Gastroesophageal sphincter (tissue), 4 donors: ENCODE measurements at regions not wholly inside any gene's neighbourhood (a gene's known extent, or its start where the extent isn't known, plus 50 kb on each side); places are given as distances from the start of the nearest gene placed in this dataset.

Experiments
- ATAC-seq: fragments of 150-250 bp; one replicate; pipeline ENCODE4 v1.9.1; 2016; ENCODE audit warnings: mild to moderate bottlenecking, moderate library complexity
- H3K27ac ChIP-seq, 4 donors: fragments of 200-600 bp; sonication (generic) in 3 of 4; 1 replicate in 3 of 4; 2 replicates in 1 of 4; pipeline ENCODE4 v1.5.1; 2016 to 2019
- H3K27me3 ChIP-seq: fragments of 200-600 bp; sonication (generic); one replicate; pipeline ENCODE4 v1.5.1; 2019
- H3K36me3 ChIP-seq, 2 donors: fragments of 200-600 bp; sonication (generic); one replicate each; pipeline ENCODE4 v1.5.1; 2019; ENCODE audit warnings: control low read depth in 1 of 2
- H3K4me1 ChIP-seq, 3 donors: fragments of 200-600 bp; sonication (generic); 1 replicate in 2 of 3; 2 replicates in 1 of 3; pipeline ENCODE4 v1.5.1; 2016 to 2019; ENCODE audit warnings: control low read depth in 2 of 3
- H3K4me3 ChIP-seq, 2 donors: fragments of 200-600 bp; sonication (generic); one replicate each; pipeline ENCODE4 v1.5.1; 2019; ENCODE audit warnings: mild to moderate bottlenecking in 1 of 2, moderate library complexity in 1 of 2
- H3K9me3 ChIP-seq, 3 donors: fragments of 200-600 bp; sonication (generic); one replicate each; pipeline ENCODE4 v1.5.1; 2017 to 2019; ENCODE audit warnings: control low read depth in 2 of 3
- EP300 ChIP-seq: sonication (generic); formaldehyde crosslinking; IDR thresholded peaks from one replicate; pipeline ENCODE4 v1.6.1; 2017; ENCODE audit warnings: antibody characterized with exemption, mild to moderate bottlenecking
- POLR2A ChIP-seq, 2 donors: fragments of 450-650 bp; IDR thresholded peaks; one replicate each; pipeline ENCODE4 v1.6.1; 2017; ENCODE audit warnings: antibody characterized with exemption in 2 of 2, mild to moderate bottlenecking in 2 of 2, moderate library complexity in 1 of 2
- POLR2AphosphoS5 ChIP-seq: sonication (generic); formaldehyde crosslinking; IDR thresholded peaks from one replicate; pipeline ENCODE4 v1.6.1; 2017; ENCODE audit warnings: antibody characterized with exemption
- WGBS, 2 donors: methylation state at CpG; one replicate each; pipeline ENCODE4 v1.1.5; 2018; ENCODE audit warnings: low coverage in 1 of 2; 5-methylcytosine and 5-hydroxymethylcytosine counted together
- TF ChIP-seq, protein P1 (sequence below), 4 experiments: fragments of 200-600 bp in 2 of 4; fragments of 450-650 bp in 2 of 4; sonication (generic) in 1 of 4; IDR thresholded peaks; one replicate each; pipeline ENCODE4 v1.5.1; 2017 to 2019; ENCODE audit warnings: antibody characterized with exemption in 4 of 4, mild to moderate bottlenecking in 2 of 4, moderate library complexity in 2 of 4

DNA sequence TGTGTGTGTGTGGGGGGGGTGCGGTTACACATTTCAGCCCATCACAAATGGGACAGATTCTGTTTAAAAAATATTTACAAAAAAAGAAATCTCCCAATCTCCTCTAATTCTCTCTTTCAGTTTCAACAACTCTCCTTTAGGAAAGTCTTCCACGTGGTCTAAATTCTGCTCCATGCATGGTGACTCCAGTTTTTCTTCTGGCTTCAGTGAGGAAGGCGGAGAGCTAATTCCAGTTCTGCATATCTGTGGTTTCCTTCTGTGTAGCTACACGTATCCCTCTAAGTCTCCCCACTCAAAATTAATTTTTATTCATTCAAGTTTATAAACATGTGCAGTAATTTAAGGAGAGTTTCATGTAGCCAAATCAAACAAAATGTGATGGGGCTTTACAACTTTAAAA lies 111.6 kb downstream of the SLC4A3 start:
- Histone ChIP-seq H3K4me1 (peaks cover 0 to 1% (median 0%) of the 10 kb centered on the region in 3 donors), H3K27me3 (peaks cover under 1% of the 10 kb centered on the region), H3K4me3 (no peak overlapping the region), H3K9me3 (no peaks in the 10 kb centered on the region), H3K27ac (no peak overlapping the region), H3K36me3 (no peaks in the 10 kb centered on the region)
- TF ChIP-seq EP300 (no peak), POLR2A (IDR thresholded peaks at IDR 0.05) (no peak), POLR2AphosphoS5 (no peak)
- TF ChIP-seq, protein P1, sequence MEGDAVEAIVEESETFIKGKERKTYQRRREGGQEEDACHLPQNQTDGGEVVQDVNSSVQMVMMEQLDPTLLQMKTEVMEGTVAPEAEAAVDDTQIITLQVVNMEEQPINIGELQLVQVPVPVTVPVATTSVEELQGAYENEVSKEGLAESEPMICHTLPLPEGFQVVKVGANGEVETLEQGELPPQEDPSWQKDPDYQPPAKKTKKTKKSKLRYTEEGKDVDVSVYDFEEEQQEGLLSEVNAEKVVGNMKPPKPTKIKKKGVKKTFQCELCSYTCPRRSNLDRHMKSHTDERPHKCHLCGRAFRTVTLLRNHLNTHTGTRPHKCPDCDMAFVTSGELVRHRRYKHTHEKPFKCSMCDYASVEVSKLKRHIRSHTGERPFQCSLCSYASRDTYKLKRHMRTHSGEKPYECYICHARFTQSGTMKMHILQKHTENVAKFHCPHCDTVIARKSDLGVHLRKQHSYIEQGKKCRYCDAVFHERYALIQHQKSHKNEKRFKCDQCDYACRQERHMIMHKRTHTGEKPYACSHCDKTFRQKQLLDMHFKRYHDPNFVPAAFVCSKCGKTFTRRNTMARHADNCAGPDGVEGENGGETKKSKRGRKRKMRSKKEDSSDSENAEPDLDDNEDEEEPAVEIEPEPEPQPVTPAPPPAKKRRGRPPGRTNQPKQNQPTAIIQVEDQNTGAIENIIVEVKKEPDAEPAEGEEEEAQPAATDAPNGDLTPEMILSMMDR (IDR thresholded peaks at IDR 0.05), result no peak
- 61 to 68% methylated on average over 3 to 4 of the region's 4 CpGs for WGBS, 2 donors
- no peak for ATAC-seq

- Histone ChIP-seq H3K4me1 (peaks cover 0 to 5% (median 0%) of the 10 kb centered on the region in 3 donors), H3K27me3 (no peaks in the 10 kb centered on the region), H3K27ac (no peak overlapping the region), H3K36me3 (no peaks in the 10 kb centered on the region), H3K4me3 (no peak overlapping the region), H3K9me3 (no peaks in the 10 kb centered on the region)
- TF ChIP-seq, protein P1 (IDR thresholded peaks at IDR 0.05), result no peak
- TF ChIP-seq POLR2AphosphoS5, result no peak
- TF ChIP-seq EP300, result no peak
- TF ChIP-seq POLR2A (IDR thresholded peaks at IDR 0.05), result no peak
- ATAC-seq, result no peak
- 80 to 88% methylated on average over 1 to 5 of the region's 13 CpGs for WGBS, 2 donors
These were observed 112.5 kb downstream of the SLC4A3 start for GRCh38 chr2:219739866-219740440.

GRCh38 chr2:219743548-219743947 lies 116.1 kb downstream of the SLC4A3 start:
- no peaks in the 10 kb centered on the region for H3K36me3 ChIP-seq
- 100% methylated on average over 1 of the region's 1 CpG; no CpG with 5 or more reads in 1 of the 2 donors for WGBS, 2 donors
- peaks cover 0 to 5% (median 0%) of the 10 kb centered on the region in 3 donors for H3K4me1 ChIP-seq
- TF ChIP-seq POLR2AphosphoS5 (no peak), POLR2A (IDR thresholded peaks at IDR 0.05) (no peak), EP300 (no peak)
- TF ChIP-seq, protein P1 (IDR thresholded peaks at IDR 0.05), result no peak
- H3K9me3 ChIP-seq, result no peaks in the 10 kb centered on the region
- no peak overlapping the region for H3K4me3 ChIP-seq
- H3K27ac ChIP-seq, result no peak overlapping the region
- ATAC-seq, result no peak
- no peaks in the 10 kb centered on the region for H3K27me3 ChIP-seq

GRCh38 chr2:219744066-219744465 lies 116.6 kb downstream of the SLC4A3 start:
- Histone ChIP-seq H3K27ac (no peak overlapping the region), H3K4me3 (no peak overlapping the region)
- TF ChIP-seq POLR2A (IDR thresholded peaks at IDR 0.05), result no peak
- no peak for TF ChIP-seq POLR2AphosphoS5
- TF ChIP-seq EP300, result no peak
- TF ChIP-seq, protein P1 (IDR thresholded peaks at IDR 0.05), result no peak

DNA sequence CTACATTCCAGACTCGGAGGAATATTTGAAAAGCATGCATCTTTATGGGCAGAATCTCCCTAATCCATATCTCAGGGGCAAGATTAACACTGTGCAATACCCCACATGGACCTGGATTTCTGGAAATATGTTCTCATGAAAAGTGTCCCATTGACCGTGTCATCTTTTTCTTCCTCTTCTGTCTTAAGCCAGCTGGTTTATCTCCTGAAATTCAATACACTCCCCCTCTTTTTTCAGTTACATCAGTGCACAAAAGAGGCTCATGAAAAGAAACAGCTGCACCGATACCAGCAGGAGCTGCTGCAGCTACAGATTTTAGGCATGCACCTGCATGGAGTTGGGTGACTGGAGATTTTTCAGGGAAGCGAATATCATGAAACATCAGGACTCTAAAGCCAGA lies 117.2 kb downstream of the SLC4A3 start:
- no peak for ATAC-seq
- peaks cover 0 to 5% (median 0%) of the 10 kb centered on the region in 3 donors for H3K4me1 ChIP-seq
- H3K36me3 ChIP-seq, result no peaks in the 10 kb centered on the region
- H3K27ac ChIP-seq, result no peak overlapping the region
- 27 to 41% methylated on average over 2 to 4 of the region's 4 CpGs for WGBS, 2 donors
- no peaks in the 10 kb centered on the region for H3K27me3 ChIP-seq
- H3K9me3 ChIP-seq, result no peaks in the 10 kb centered on the region
- TF ChIP-seq POLR2A (IDR thresholded peaks at IDR 0.05) (no peak), EP300 (no peak), POLR2AphosphoS5 (no peak)
- TF ChIP-seq, protein P1 (IDR thresholded peaks at IDR 0.05), result no peak
- H3K4me3 ChIP-seq, result no peak overlapping the region

More at GRCh38 chr2:219744066-219744465, 116.6 kb downstream of the SLC4A3 start:
- no peaks in the 10 kb centered on the region for H3K27me3 ChIP-seq
- WGBS, 2 donors, result 18 to 53% methylated on average over 2 of the region's 2 CpGs
- peaks cover 0 to 5% (median 0%) of the 10 kb centered on the region in 3 donors for H3K4me1 ChIP-seq
- no peaks in the 10 kb centered on the region for H3K9me3 ChIP-seq
- H3K36me3 ChIP-seq, result no peaks in the 10 kb centered on the region
- no peak for ATAC-seq
